ENCODE measurements at regions not wholly inside any gene's neighbourhood (a gene's known extent, or its start where the extent isn't known, plus 50 kb on each side); places are given as distances from the start of the nearest gene placed in this dataset.

- Histone ChIP-seq H3K27ac (ENCODE audit: low read depth, low read length, poor library complexity, severe bottlenecking) (no peak overlapping the region), H3K36me3 (ENCODE audit: insufficient read depth, low read length) (no peaks in the 10 kb centered on the region), H4K20me1 (ENCODE audit: insufficient read depth, low read length) (no peaks in the 10 kb centered on the region), H3K79me2 (ENCODE audit: insufficient read depth, low read depth, low read length) (no peaks in the 10 kb centered on the region), H3K4me2 (ENCODE audit: low read length) (no peak overlapping the region), H3K4me3 (ENCODE audit: low read depth, low read length, poor library complexity, severe bottlenecking) (no peak overlapping the region), H2AFZ (ENCODE audit: low read length) (no peak overlapping the region), H3K9me2 (ENCODE audit: insufficient read depth, low read length) (no peaks in the 10 kb centered on the region), H3K9me3 (ENCODE audit: low read length) (no peaks in the 10 kb centered on the region), H3K4me1 (ENCODE audit: insufficient read depth, low read length, poor library complexity, severe bottlenecking) (peaks cover 10% of the 10 kb centered on the region)
- CTCF ChIA-PET (ENCODE audit: unreplicated experiment) = no interaction called here
- TF ChIP-seq EZH2phosphoT487 (IDR thresholded peaks at IDR 0.05; ENCODE audit: borderline replicate concordance, low read depth, low read length) = no peak
- no peak for TF ChIP-seq CTCF (conservative IDR thresholded peaks at IDR 0.05; ENCODE audit: low read length)
- no TSS peak for BruUV-seq (replicated peaks)
- DNase-seq (ENCODE audit: low spot score) = no peak
- POLR2A ChIA-PET = interaction anchor here (1.5 kb wide), 1 partner anchor 10 kb away, joined by 7 read pairs; no protein-coding TSS in a partner anchor
- intact Hi-C loops (cut with micrococcal nuclease; ENCODE audit: unreplicated experiment) = no loop called here
Observed at GRCh38 chr5:116896001-116896400, 321.4 kb upstream of the SEMA6A start.

- no peaks in the 10 kb centered on the region for H3K79me2 ChIP-seq (ENCODE audit: insufficient read depth, low read depth, low read length)
- DNase-seq (ENCODE audit: low spot score) = no peak
- CTCF ChIA-PET (ENCODE audit: unreplicated experiment) = no interaction called here
- H3K36me3 ChIP-seq (ENCODE audit: insufficient read depth, low read length) = no peaks in the 10 kb centered on the region
- H3K4me1 ChIP-seq (ENCODE audit: insufficient read depth, low read length, poor library complexity, severe bottlenecking) = no peaks in the 10 kb centered on the region
- intact Hi-C loops (cut with micrococcal nuclease; ENCODE audit: unreplicated experiment) = no loop called here
- no peak overlapping the region for H3K27ac ChIP-seq (ENCODE audit: low read depth, low read length, poor library complexity, severe bottlenecking)
- no peak overlapping the region for H2AFZ ChIP-seq (ENCODE audit: low read length)
- POLR2A ChIA-PET = interaction anchor here (0.7 kb wide), 1 partner anchor 103 kb away, joined by 3 read pairs; no protein-coding TSS in a partner anchor
- BruUV-seq (replicated peaks) = no TSS peak
- H3K9me3 ChIP-seq (ENCODE audit: low read length) = no peaks in the 10 kb centered on the region
- no peaks in the 10 kb centered on the region for H3K9me2 ChIP-seq (ENCODE audit: insufficient read depth, low read length)
- H3K4me3 ChIP-seq (ENCODE audit: low read depth, low read length, poor library complexity, severe bottlenecking) = no peak overlapping the region
- no peaks in the 10 kb centered on the region for H4K20me1 ChIP-seq (ENCODE audit: insufficient read depth, low read length)
- no peak overlapping the region for H3K4me2 ChIP-seq (ENCODE audit: low read length)
- TF ChIP-seq EZH2phosphoT487 (IDR thresholded peaks at IDR 0.05; ENCODE audit: borderline replicate concordance, low read depth, low read length) = no peak
- no peak for TF ChIP-seq CTCF (conservative IDR thresholded peaks at IDR 0.05; ENCODE audit: low read length)
Observed at GRCh38 chr5:116892993-116893392, 318.4 kb upstream of the SEMA6A start.

- Histone ChIP-seq H3K9me3 (ENCODE audit: low read length) (no peaks in the 10 kb centered on the region), H3K4me3 (ENCODE audit: low read depth, low read length, poor library complexity, severe bottlenecking) (no peak overlapping the region), H3K79me2 (ENCODE audit: insufficient read depth, low read depth, low read length) (no peaks in the 10 kb centered on the region), H3K4me2 (ENCODE audit: low read length) (peak overlapping the region; percentile 28; the same call in 1 of the 2 replicates), H3K36me3 (ENCODE audit: insufficient read depth, low read length) (no peaks in the 10 kb centered on the region), H4K20me1 (ENCODE audit: insufficient read depth, low read length) (no peaks in the 10 kb centered on the region), H2AFZ (ENCODE audit: low read length) (no peak overlapping the region), H3K4me1 (ENCODE audit: insufficient read depth, low read length, poor library complexity, severe bottlenecking) (peaks cover 8% of the 10 kb centered on the region), H3K27ac (ENCODE audit: low read depth, low read length, poor library complexity, severe bottlenecking) (no peak overlapping the region), H3K9me2 (ENCODE audit: insufficient read depth, low read length) (no peaks in the 10 kb centered on the region)
- no peak for TF ChIP-seq CTCF (conservative IDR thresholded peaks at IDR 0.05; ENCODE audit: low read length)
- no peak for TF ChIP-seq EZH2phosphoT487 (IDR thresholded peaks at IDR 0.05; ENCODE audit: borderline replicate concordance, low read depth, low read length)
- no TSS peak for BruUV-seq (replicated peaks)
- DNase-seq (ENCODE audit: low spot score) = peak; percentile 24
- POLR2A ChIA-PET = interaction anchor here (0.9 to 1.1 kb wide), 4 partner anchors 8 to 29 kb away, joined by 3 to 4 read pairs (median 3); no protein-coding TSS in a partner anchor
- CTCF ChIA-PET (ENCODE audit: unreplicated experiment) = no interaction called here
- intact Hi-C loops (cut with micrococcal nuclease; ENCODE audit: unreplicated experiment) = loop anchor here (2.0 kb wide), 1 partner anchor 20 kb away; no protein-coding TSS in a partner anchor
Observed at GRCh38 chr5:116887104-116887503, 312.5 kb upstream of the SEMA6A start.
